ENCODE measurements at regions not wholly inside any gene's neighbourhood (a gene's known extent, or its start where the extent isn't known, plus 50 kb on each side); places are given as distances from the start of the nearest gene placed in this dataset.

DNA sequence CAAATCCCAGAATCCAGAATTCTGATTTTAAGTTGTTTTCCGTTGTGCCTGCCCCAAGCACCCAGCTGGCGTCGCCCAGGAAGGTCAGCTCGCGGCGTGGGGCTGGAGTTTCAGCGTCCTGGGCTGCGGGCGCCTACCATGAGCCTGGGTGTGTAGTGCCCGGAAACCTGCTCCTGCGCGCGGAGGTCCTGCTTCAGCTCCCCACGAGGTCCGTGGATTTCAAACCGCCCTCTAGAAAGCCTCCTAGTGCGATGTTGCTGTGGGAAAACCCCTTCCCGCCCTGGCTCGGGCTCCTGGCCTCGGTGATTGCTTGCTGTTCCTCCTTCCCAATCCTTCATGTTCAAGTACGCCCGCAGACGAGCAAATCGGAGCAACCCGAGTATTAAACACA is 51.3 kb upstream of the NRN1 start:
- H3K9me3 Mint-ChIP-seq (ENCODE audit: low read depth), result peaks cover 6% of the 10 kb centered on the region
- H3K4me3 Mint-ChIP-seq (ENCODE audit: unreplicated experiment), result no peak overlapping the region
- H3K27ac Mint-ChIP-seq (ENCODE audit: unreplicated experiment), result no peak overlapping the region
- TF ChIP-seq, protein P1, sequence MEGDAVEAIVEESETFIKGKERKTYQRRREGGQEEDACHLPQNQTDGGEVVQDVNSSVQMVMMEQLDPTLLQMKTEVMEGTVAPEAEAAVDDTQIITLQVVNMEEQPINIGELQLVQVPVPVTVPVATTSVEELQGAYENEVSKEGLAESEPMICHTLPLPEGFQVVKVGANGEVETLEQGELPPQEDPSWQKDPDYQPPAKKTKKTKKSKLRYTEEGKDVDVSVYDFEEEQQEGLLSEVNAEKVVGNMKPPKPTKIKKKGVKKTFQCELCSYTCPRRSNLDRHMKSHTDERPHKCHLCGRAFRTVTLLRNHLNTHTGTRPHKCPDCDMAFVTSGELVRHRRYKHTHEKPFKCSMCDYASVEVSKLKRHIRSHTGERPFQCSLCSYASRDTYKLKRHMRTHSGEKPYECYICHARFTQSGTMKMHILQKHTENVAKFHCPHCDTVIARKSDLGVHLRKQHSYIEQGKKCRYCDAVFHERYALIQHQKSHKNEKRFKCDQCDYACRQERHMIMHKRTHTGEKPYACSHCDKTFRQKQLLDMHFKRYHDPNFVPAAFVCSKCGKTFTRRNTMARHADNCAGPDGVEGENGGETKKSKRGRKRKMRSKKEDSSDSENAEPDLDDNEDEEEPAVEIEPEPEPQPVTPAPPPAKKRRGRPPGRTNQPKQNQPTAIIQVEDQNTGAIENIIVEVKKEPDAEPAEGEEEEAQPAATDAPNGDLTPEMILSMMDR (IDR thresholded peaks at IDR 0.05), result no peak
- H3K4me1 Mint-ChIP-seq (ENCODE audit: low read depth), result no peaks in the 10 kb centered on the region
- H3K27me3 Mint-ChIP-seq (ENCODE audit: low read depth), result peaks cover 34% of the 10 kb centered on the region
- no peaks in the 10 kb centered on the region for H3K36me3 Mint-ChIP-seq (ENCODE audit: low read depth)
- no peak for DNase-seq (ENCODE audit: low spot score)

DNA sequence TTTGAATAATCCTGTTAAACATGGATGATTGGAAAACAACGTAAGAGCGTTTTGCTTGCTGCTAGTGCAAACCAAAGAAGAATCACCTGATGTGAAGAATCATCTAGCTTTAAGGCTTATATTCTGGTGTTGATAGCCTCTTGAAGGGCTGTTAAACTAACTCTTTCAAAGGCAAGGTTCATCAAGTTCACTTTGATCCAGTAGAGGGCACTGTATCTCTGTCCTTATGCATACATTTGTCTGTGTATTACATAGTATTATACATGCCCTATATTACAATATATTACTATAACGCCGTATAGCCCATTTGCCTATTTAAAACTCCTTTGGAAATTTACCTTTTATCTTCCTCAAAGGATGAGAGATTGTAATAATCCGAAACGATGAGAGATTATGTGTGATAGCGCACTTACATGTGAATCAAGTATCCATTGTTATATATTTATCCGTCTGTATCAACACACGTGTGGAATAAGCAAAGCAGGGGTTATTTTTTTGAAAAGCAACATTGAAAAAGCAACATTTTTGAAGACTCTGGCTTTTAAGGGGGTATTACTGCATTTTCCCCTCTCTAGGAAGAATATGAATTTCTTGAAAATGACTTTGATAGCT is 50.8 kb upstream of the NRN1 start:
- DNase-seq (ENCODE audit: low spot score), result no peak
- Mint-ChIP-seq H3K9me3 (ENCODE audit: low read depth) (peaks cover 6% of the 10 kb centered on the region), H3K27me3 (ENCODE audit: low read depth) (peaks cover 34% of the 10 kb centered on the region), H3K4me1 (ENCODE audit: low read depth) (no peaks in the 10 kb centered on the region), H3K36me3 (ENCODE audit: low read depth) (no peaks in the 10 kb centered on the region), H3K27ac (ENCODE audit: unreplicated experiment) (no peak overlapping the region), H3K4me3 (ENCODE audit: unreplicated experiment) (no peak overlapping the region)
- TF ChIP-seq, protein P1 (IDR thresholded peaks at IDR 0.05), result peak; percentile 89

Measured in chondrocyte (in vitro differentiated cells).